NB4 (cell line): ENCODE measurements at regions not wholly inside any gene's neighbourhood (a gene's known extent, or its start where the extent isn't known, plus 50 kb on each side); places are given as distances from the start of the nearest gene placed in this dataset.

Experiments
- MYC ChIP-seq: IDR thresholded peaks from 2 replicates; pipeline ENCODE4 v1.6.1; 2011; ENCODE audit warnings: low read depth, low read length
- POLR2A ChIP-seq: IDR thresholded peaks from 2 replicates; pipeline ENCODE4 v1.6.1; 2011; ENCODE audit warnings: mild to moderate bottlenecking; ENCODE audit not compliant: insufficient read length; ENCODE audit errors: extremely low read depth
- TF ChIP-seq, protein P1 (sequence below): IDR thresholded peaks from one replicate; pipeline ENCODE4 v1.5.1; 2012; ENCODE audit warnings: low read depth, low read length
- TF ChIP-seq, protein P2 (sequence below): IDR thresholded peaks from 2 replicates; pipeline ENCODE4 v1.6.1; 2011; ENCODE audit warnings: low read depth, low read length

DNA sequence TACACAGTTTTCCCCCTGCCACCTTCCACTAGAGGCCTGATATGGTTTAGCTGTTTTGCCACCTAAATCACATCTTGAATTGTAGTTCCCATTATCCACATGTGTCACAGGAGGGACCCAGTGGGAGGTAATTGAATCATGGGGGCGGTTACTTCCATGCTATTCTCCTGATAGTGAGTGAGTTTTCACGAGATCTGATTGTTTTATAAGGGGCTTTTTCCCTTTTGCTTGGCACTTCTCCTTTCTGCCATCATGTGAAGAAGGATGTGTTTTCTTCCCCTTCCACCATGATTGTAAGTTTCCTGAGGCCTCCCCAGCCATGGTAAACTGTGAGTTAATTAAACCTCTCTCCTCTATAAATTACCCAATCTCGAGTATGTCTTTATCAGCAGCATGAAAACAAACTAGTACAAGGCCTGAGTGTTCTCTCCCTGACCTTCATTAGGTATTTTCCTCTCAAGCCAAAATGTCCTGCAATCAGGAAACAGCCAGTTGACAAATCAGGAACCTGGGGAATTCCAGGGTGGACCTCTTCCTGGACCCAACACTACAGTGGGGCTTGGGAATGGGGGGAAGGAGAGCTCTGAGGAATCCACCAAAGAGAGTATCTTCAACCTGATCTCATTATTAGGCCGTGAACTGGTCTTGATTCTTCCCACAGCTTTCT is 129.9 kb downstream of the TXNL1 start:
- TF ChIP-seq, protein P1, sequence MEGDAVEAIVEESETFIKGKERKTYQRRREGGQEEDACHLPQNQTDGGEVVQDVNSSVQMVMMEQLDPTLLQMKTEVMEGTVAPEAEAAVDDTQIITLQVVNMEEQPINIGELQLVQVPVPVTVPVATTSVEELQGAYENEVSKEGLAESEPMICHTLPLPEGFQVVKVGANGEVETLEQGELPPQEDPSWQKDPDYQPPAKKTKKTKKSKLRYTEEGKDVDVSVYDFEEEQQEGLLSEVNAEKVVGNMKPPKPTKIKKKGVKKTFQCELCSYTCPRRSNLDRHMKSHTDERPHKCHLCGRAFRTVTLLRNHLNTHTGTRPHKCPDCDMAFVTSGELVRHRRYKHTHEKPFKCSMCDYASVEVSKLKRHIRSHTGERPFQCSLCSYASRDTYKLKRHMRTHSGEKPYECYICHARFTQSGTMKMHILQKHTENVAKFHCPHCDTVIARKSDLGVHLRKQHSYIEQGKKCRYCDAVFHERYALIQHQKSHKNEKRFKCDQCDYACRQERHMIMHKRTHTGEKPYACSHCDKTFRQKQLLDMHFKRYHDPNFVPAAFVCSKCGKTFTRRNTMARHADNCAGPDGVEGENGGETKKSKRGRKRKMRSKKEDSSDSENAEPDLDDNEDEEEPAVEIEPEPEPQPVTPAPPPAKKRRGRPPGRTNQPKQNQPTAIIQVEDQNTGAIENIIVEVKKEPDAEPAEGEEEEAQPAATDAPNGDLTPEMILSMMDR: no peak
- TF ChIP-seq POLR2A (no peak), MYC (no peak)
- TF ChIP-seq, protein P2, sequence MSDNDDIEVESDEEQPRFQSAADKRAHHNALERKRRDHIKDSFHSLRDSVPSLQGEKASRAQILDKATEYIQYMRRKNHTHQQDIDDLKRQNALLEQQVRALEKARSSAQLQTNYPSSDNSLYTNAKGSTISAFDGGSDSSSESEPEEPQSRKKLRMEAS: no peak
